B cell (primary cell): ENCODE measurements at regions not wholly inside any gene's neighbourhood (a gene's known extent, or its start where the extent isn't known, plus 50 kb on each side); places are given as distances from the start of the nearest gene placed in this dataset.

Experiments
- ATAC-seq: fragments of 200-7000 bp; cut with Tn5 transposase; one replicate; pipeline ENCODE4 v1.10.0; 2021; ENCODE audit warnings: low read depth, mild to moderate bottlenecking, moderate number of reproducible peaks, moderate library complexity
- CTCF ChIA-PET: fragments of 350-600 bp; sonication (Branson Sonifier 250); formaldehyde crosslinking; loops from one replicate; lab custom pipeline; 2021; ENCODE audit warnings: antibody characterized with exemption, inconsistent platforms; lab: Charles Lee
- POLR2A ChIA-PET: fragments of 350-600 bp; sonication (Branson Sonifier 250); formaldehyde crosslinking; loops from one replicate; lab custom pipeline; 2021; ENCODE audit warnings: antibody characterized with exemption; lab: Charles Lee
- DNase-seq: peaks from one replicate; pipeline ENCODE4 v3.0.0; 2013
- H2AFZ ChIP-seq: 2 replicates; pipeline ENCODE4 v1.6.1; 2012; ENCODE audit warnings: mild to moderate bottlenecking, low read depth, low read length; ENCODE audit not compliant: insufficient read depth, poor library complexity, severe bottlenecking
- H3K27ac ChIP-seq, 2 donors: 1 replicate in 1 of 2; 2 replicates in 1 of 2; pipeline ENCODE4 v1.5.1; 2012 to 2013; ENCODE audit warnings: low read length in 2 of 2, mild to moderate bottlenecking in 2 of 2, moderate library complexity in 1 of 2
- H3K27me3 ChIP-seq, 4 experiments: fragments of 200-600 bp in 1 of 4; sonication (generic) in 1 of 4; replicated peaks in 1 of 4; 1 replicate in 2 of 4; 2 replicates in 2 of 4; pipeline versions ENCODE4 v1.6.1 to v1.7.0; 2013 to 2016; ENCODE audit warnings: low read length in 3 of 4, mild to moderate bottlenecking in 2 of 4, mixed read lengths in 1 of 4, moderate library complexity in 1 of 4; ENCODE audit not compliant: insufficient read depth in 4 of 4, control insufficient read depth in 3 of 4; ENCODE audit errors: control extremely low read depth in 1 of 4
- H3K36me3 ChIP-seq, 2 experiments: replicated peaks in 1 of 2; 1 replicate in 1 of 2; 2 replicates in 1 of 2; pipeline versions ENCODE4 v1.6.1 to v1.7.1; 2013; ENCODE audit warnings: low read length in 1 of 2; ENCODE audit not compliant: insufficient read depth in 2 of 2, control insufficient read depth in 1 of 2; ENCODE audit errors: control extremely low read depth in 1 of 2, extremely low read depth in 1 of 2
- H3K4me1 ChIP-seq, 2 donors: fragments of 200-600 bp in 1 of 2; sonication (generic) in 1 of 2; 1 replicate in 1 of 2; 2 replicates in 1 of 2; pipeline versions ENCODE4 v1.5.1 to v1.6.1; 2013 to 2017; ENCODE audit warnings: low read length in 2 of 2; ENCODE audit not compliant: control insufficient read depth in 2 of 2, insufficient read depth in 2 of 2
- H3K4me2 ChIP-seq: replicated peaks from 2 replicates; pipeline ENCODE3; 2012; ENCODE audit warnings: mild to moderate bottlenecking, low read depth, low read length; ENCODE audit not compliant: poor library complexity, severe bottlenecking
- H3K4me3 ChIP-seq, 5 experiments: fragments of 200-600 bp in 1 of 5; sonication (generic) in 1 of 5; 1 replicate in 3 of 5; 2 replicates in 2 of 5; pipeline versions ENCODE4 v1.5.1 to v1.7.0; 2011 to 2016; ENCODE audit warnings: low read length in 4 of 5, mild to moderate bottlenecking in 4 of 5, low read depth in 2 of 5, control low read depth in 1 of 5, moderate library complexity in 1 of 5; ENCODE audit not compliant: insufficient read depth in 1 of 5; ENCODE audit errors: control extremely low read depth in 1 of 5, extremely low read depth in 1 of 5
- H3K79me2 ChIP-seq: fragments of 200-600 bp; sonication (generic); one replicate; pipeline ENCODE4 v1.6.0; 2016; ENCODE audit warnings: low read length; ENCODE audit not compliant: control insufficient read depth, insufficient read depth
- H3K9ac ChIP-seq: fragments of 200-600 bp; sonication (generic); 2 replicates; pipeline ENCODE4 v1.6.1; 2017; ENCODE audit warnings: mild to moderate bottlenecking, low read length, moderate library complexity
- H3K9me3 ChIP-seq, 3 donors: one replicate each; pipeline versions ENCODE4 v1.6.1 to v1.7.1; 2013; ENCODE audit warnings: low read length in 2 of 3; ENCODE audit not compliant: control insufficient read depth in 2 of 3, insufficient read depth in 1 of 3; ENCODE audit errors: control extremely low read depth in 1 of 3
- H4K20me1 ChIP-seq: 2 replicates; pipeline ENCODE4 v1.6.0; 2012; ENCODE audit warnings: mild to moderate bottlenecking, low read length; ENCODE audit not compliant: insufficient read depth, control insufficient read depth, poor library complexity, severe bottlenecking
- H3K27ac Mint-ChIP-seq: one replicate; pipeline ENCODE4 v1.8.0; 2021; ENCODE audit warnings: mixed read lengths
- H3K27me3 Mint-ChIP-seq: one replicate; pipeline ENCODE4 v1.8.0; 2021; ENCODE audit warnings: mixed read lengths
- H3K4me1 Mint-ChIP-seq: one replicate; pipeline ENCODE4 v1.8.0; 2021; ENCODE audit warnings: mixed read lengths
- H3K4me3 Mint-ChIP-seq: one replicate; pipeline ENCODE4 v1.8.0; 2021; ENCODE audit warnings: mixed read lengths
- H3K9me3 Mint-ChIP-seq: one replicate; pipeline ENCODE4 v1.8.0; 2022; ENCODE audit warnings: mixed read lengths; ENCODE audit not compliant: insufficient read depth
- EZH2 ChIP-seq: IDR thresholded peaks from 2 replicates; pipeline ENCODE4 v1.6.1; 2012; ENCODE audit warnings: borderline replicate concordance, low read depth, mild to moderate bottlenecking, moderate library complexity, low read length; ENCODE audit not compliant: insufficient read depth, poor library complexity, severe bottlenecking
- WGBS: methylation state at CpG from one replicate; pipeline ENCODE4 v1.1.5; 2013; ENCODE audit warnings: missing lambda C conversion rate; ENCODE audit not compliant: insufficient coverage; 5-methylcytosine and 5-hydroxymethylcytosine counted together
- intact Hi-C: fragments of 100-400 bp; cut with micrococcal nuclease; formaldehyde crosslinking; loops from one replicate; pipeline ENCODE4 v1.10.0; 2022
- TF ChIP-seq, protein P1 (sequence below): fragments of 200-600 bp; IDR thresholded peaks from one replicate; pipeline ENCODE4 v1.8.0; 2022; ENCODE audit warnings: antibody characterized with exemption, mild to moderate bottlenecking

DNA sequence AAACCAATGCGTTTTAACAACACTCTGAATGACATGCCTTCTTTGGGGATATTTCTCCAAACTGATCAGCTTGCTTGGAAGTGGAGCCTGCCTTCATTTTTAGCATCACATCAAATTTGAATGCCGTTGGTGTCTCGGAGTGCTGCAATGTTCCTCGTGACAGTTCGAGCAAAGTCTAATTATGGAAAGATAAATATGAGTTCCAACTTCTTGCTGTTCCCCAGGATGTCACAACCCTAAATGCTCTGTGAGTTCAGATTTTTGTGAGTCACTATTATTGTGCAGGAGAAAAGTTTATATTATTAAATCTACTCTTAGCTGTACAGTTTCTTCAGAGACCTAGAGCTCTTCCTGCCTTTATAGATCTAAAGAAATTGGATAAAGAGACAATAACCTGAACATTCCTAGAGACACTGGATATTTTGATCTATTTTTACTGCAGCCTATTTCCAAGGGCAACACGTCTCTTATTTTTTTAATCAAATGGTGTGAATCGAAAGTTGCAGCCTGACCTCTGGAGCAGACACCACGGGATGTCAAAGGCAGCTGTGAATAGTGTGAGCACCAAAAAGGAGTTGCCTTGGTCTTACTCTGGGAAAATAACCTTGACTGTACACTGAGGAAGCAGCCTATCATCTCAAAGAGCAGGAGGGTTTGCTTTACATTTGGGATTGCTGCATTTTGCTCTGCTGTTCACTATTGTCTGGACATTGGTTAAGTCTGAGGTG lies 330.1 kb downstream of the TDRD15 start:
- H3K4me1 ChIP-seq: no peaks in the 10 kb centered on the region
- no peaks in the 10 kb centered on the region for H3K9me3 Mint-ChIP-seq
- TF ChIP-seq, protein P1, sequence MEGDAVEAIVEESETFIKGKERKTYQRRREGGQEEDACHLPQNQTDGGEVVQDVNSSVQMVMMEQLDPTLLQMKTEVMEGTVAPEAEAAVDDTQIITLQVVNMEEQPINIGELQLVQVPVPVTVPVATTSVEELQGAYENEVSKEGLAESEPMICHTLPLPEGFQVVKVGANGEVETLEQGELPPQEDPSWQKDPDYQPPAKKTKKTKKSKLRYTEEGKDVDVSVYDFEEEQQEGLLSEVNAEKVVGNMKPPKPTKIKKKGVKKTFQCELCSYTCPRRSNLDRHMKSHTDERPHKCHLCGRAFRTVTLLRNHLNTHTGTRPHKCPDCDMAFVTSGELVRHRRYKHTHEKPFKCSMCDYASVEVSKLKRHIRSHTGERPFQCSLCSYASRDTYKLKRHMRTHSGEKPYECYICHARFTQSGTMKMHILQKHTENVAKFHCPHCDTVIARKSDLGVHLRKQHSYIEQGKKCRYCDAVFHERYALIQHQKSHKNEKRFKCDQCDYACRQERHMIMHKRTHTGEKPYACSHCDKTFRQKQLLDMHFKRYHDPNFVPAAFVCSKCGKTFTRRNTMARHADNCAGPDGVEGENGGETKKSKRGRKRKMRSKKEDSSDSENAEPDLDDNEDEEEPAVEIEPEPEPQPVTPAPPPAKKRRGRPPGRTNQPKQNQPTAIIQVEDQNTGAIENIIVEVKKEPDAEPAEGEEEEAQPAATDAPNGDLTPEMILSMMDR: no peak
- no peak for TF ChIP-seq EZH2
- CTCF ChIA-PET: no interaction called here
- no peaks in the 10 kb centered on the region for H3K27me3 ChIP-seq
- peaks cover 0 to 2% (median 0%) of the 10 kb centered on the region in 3 donors for H3K9me3 ChIP-seq
- WGBS: 94% methylated on average over 8 of the region's 8 CpGs
- no peaks in the 10 kb centered on the region for H4K20me1 ChIP-seq
- no peak overlapping the region for H3K27ac ChIP-seq
- H3K4me2 ChIP-seq: no peak overlapping the region
- no peak overlapping the region for H3K9ac ChIP-seq
- no peak overlapping the region for H3K4me3 Mint-ChIP-seq
- H2AFZ ChIP-seq: no peak overlapping the region
- DNase-seq (no peak), ATAC-seq (no peak)
- POLR2A ChIA-PET: no interaction called here
- H3K27me3 Mint-ChIP-seq: no peaks in the 10 kb centered on the region
- no peaks in the 10 kb centered on the region for H3K79me2 ChIP-seq
- H3K27ac Mint-ChIP-seq: no peak overlapping the region
- no peaks in the 10 kb centered on the region for H3K4me1 Mint-ChIP-seq
- intact Hi-C loops: no loop called here
- H3K4me3 ChIP-seq: no peak overlapping the region
- H3K36me3 ChIP-seq: no peaks in the 10 kb centered on the region

DNA sequence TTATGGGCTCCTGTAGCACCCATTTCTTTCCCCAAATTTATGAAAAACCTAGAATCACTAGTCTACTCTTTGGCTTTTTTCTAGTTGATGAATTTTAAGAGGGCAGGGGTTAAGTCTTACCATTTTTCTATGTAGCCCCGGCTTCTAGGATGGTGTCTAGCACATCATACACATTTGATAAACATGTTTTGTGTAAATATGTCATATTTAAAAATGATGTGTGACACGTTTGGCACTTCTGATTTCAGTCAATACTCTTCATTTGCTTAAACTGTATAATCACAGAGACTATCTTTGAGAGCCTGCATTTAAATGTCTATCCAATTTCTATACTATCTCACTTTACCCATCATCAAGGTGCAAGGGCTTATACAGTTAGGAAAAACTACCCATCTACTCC lies 331.1 kb downstream of the TDRD15 start:
- Histone ChIP-seq H4K20me1 (no peaks in the 10 kb centered on the region), H3K36me3 (no peaks in the 10 kb centered on the region), H3K27me3 (no peaks in the 10 kb centered on the region), H3K9me3 (peaks cover 0 to 2% (median 0%) of the 10 kb centered on the region in 3 donors), H3K27ac (no peak overlapping the region), H3K4me3 (no peak overlapping the region), H2AFZ (no peak overlapping the region), H3K79me2 (no peaks in the 10 kb centered on the region), H3K4me2 (no peak overlapping the region), H3K9ac (no peak overlapping the region), H3K4me1 (no peaks in the 10 kb centered on the region)
- ATAC-seq: no peak
- no peak for TF ChIP-seq EZH2
- Mint-ChIP-seq H3K4me1 (no peaks in the 10 kb centered on the region), H3K4me3 (no peak overlapping the region), H3K27me3 (no peaks in the 10 kb centered on the region), H3K27ac (no peak overlapping the region), H3K9me3 (no peaks in the 10 kb centered on the region)
- ChIA-PET POLR2A (no interaction called here), CTCF (no interaction called here)
- intact Hi-C loops: no loop called here
- WGBS: no CpG with 5 or more reads among the region's 2 CpGs
- no peak for DNase-seq
